Fibroblast of skin of left quadriceps (primary cell): ENCODE measurements at regions not wholly inside any gene's neighbourhood (a gene's known extent, or its start where the extent isn't known, plus 50 kb on each side); places are given as distances from the start of the nearest gene placed in this dataset.

Experiments
- DNase-seq, 2 experiments: peaks; one replicate each; pipeline ENCODE4 v3.0.0-alpha.2; 2013; ENCODE audit warnings: low read depth in 2 of 2

GRCh38 chr20:63116412-63117106 lies 99.4 kb downstream of the YTHDF1 start:
- no peak for DNase-seq

- no peak for DNase-seq
These were observed 100.1 kb downstream of the YTHDF1 start for GRCh38 chr20:63115651-63116411.

- DNase-seq: no peak
These were observed 101.1 kb downstream of the YTHDF1 start for GRCh38 chr20:63114693-63115311.

- DNase-seq: no peak
These were observed 101.8 kb downstream of the YTHDF1 start for GRCh38 chr20:63114006-63114692.

- DNase-seq: no peak
These were observed 103.3 kb downstream of the YTHDF1 start for GRCh38 chr20:63112491-63113219.

- DNase-seq: no peak
These were observed 101.5 kb upstream of the BHLHE23 start for GRCh38 chr20:63108247-63108646.

GRCh38 chr20:63107449-63108200 lies 100.9 kb upstream of the BHLHE23 start:
- no peak for DNase-seq

GRCh38 chr20:63106765-63107448 lies 100.1 kb upstream of the BHLHE23 start:
- DNase-seq: no peak

- DNase-seq: no peak
These were observed 99.5 kb upstream of the BHLHE23 start for GRCh38 chr20:63106108-63106764.

GRCh38 chr20:63105211-63106107 lies 98.7 kb upstream of the BHLHE23 start:
- DNase-seq: no peak

GRCh38 chr20:63104312-63105181 lies 97.8 kb upstream of the BHLHE23 start:
- no peak for DNase-seq

- no peak for DNase-seq
These were observed 96.9 kb upstream of the BHLHE23 start for GRCh38 chr20:63103402-63104311.

GRCh38 chr20:63102721-63103375 lies 96.1 kb upstream of the BHLHE23 start:
- DNase-seq: peak in 1 of 2 experiments; percentile 9

- DNase-seq: peak; percentile 16 to 18
These were observed 95.3 kb upstream of the BHLHE23 start for GRCh38 chr20:63101781-63102720.
